LNCAP (cell line): ENCODE measurements at regions not wholly inside any gene's neighbourhood (a gene's known extent, or its start where the extent isn't known, plus 50 kb on each side); places are given as distances from the start of the nearest gene placed in this dataset.

Experiments used
- CTCF ChIP-seq: fragments of 450-650 bp; IDR thresholded peaks from 2 replicates; pipeline ENCODE4 v1.5.1; 2017; ENCODE audit warnings: mild to moderate bottlenecking

DNA sequence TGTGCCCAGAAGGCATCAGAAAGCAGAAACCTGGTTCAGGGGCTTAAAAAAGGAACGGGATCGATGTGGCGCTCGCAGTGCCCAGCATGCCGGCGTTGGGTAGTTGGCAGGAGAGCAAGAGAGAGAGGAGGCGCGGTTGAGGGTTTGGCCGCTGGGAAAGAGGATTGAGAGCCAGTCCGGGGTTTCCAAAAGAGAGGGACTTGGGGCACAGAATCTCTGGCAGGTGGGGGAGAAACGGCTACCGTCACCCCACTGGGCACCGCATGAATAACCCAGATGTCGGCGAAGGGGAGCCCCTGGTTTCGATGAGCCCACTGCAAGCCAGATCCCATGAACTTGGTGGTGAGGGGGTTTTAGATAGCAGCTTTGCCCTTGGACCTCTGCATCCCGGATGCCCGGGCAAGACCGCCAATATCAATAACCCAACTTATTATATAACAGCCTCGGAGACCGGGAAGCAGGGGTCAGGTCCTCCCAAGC lies 60.4 kb upstream of the ACOT11 start:
- TF ChIP-seq CTCF: no peak

DNA sequence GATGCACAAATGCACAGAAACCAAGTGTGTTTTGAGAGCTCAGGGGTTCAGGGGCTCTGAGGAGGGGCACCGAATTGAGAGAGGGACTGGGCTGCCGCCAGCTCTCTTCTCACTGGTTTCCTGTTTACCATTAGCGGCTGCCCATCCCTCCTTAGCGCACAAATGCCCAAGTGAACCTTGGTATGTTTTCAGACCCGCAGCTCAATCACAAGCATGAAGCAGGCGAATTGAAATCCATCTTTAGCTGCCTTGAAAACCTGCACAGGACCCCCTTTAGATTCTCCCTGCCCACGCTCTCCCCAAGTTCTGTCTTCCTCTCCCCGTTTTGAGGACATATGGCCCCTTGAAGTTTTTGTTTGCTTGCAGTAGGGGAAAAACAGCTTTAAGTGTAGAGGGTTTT lies 61.1 kb upstream of the ACOT11 start:
- TF ChIP-seq CTCF: no peak

DNA sequence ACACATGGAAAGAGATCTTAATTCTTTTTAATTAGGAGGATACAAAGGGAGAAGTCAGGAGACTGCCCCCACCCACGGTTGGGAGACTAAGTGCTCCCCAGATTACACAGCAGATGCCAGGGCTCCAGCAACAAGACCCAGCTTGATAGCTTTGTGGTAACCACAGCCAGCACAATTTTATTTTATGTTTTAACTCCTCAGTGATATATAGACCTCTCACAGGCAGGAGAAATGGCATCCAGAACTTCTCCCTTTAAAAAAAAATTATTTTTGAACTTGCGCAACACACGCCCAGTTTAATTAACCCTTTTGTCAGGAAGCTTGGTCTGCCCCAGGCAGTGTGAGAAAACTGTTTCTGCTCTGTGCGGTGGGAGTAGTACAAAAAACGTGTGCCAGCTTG lies 62.6 kb upstream of the ACOT11 start:
- no peak for TF ChIP-seq CTCF

DNA sequence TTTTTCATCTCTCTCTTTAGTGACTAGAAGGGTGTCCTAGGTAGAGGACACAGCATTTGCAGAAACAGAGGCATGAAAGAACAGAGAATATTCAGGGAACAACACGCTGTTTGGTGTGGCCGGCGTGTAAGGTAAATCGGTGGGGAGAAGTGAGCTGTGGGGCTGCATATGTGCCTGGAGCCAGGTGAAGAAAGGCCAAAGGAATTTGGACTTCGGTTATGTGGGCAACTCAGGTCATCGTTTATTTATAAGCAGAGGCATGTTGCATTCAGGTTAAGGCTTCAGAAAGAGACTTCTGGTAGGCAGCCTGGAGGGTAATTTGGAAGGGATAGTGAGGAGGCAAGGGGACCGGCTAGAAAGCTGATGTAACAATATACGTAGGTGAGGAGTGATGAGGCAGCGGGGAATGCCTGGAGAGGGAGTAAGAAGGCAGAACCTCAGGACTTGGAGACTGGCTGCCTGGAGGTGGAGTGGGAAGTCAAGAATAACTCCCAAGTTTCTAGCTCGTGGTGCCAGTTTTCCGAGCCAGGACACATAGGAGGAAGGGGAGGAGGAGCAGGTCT lies 64.1 kb upstream of the ACOT11 start:
- no peak for TF ChIP-seq CTCF

DNA sequence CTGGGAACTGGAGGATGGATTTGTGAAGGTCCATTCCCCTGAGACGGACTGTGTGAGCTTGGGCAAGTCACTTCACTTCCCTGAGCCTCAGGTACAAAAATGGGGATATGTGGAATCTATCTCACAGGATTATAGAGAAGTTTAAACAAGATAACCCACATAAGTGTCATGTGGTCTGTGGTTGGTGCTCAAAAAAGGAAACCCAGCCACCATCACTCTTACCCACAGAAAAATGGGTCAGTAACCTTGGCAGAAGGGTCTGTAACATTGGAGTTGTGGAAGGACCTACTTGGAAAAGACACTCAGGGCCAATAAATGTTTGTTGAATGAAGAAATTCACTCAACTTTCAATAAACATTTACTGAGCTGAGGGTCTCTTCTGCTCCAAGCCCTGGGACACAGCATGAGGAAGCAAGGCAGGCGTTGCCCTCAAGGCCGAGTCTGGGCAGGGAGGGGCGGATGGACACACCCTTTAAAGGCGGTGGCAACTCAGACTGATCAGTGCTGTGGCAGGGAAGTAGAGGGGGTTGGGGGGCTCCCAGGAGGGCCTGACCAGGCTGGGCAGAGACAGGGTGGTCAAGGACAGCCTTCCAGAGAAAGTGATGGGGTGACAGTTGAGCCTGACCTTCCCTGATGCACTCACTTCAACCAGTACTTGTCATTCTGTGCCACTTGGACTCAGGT lies 66.7 kb upstream of the ACOT11 start:
- no peak for TF ChIP-seq CTCF

DNA sequence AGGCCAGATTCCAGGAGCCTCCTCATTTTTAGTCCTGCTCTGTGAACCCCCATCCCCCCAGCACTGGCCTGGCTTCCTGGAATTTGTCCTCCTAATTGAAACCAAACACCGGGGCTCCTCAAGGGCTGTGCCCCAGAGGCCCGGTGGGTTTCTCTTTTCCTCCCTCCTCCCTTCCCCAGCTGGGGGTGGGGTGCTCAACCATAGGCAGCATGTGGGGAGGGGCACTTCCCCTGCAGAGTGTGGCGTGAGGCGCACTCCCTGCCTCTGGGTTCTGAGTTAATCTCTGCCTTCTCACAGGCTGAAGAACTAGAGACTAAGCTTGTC lies 67.5 kb upstream of the ACOT11 start:
- no peak for TF ChIP-seq CTCF

DNA sequence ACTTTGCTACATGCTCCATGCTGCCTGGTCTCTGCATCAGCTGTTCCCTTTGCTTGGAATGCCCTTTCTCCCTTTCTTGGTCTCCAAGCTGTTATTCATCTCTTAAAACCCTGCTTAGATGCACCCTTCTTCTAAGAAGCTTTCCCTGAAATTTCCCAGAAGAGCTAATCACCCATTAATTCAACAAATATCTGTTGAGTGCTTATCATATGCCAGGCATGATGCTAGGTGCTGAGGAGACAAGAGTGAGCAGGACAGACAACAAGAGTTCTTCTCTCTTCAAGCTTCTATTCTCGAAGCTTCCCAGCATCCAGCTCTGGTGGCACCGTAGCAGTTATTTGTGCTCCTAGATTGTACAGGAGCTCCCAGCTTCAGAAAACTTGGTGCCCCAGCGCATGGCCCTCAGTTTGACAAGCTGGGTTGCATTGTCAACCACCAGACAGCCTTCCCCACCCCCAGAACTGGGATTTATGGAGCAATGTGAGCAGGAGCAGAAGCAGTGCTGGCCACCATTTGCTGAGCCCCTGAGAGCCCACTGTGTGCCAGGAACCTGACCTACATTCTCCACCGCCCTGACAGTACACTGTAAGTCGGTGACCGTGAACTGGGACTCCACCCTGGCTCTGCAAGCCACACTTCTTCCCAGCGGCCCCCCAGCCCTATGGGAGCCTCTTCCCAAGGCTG lies 68.0 kb upstream of the ACOT11 start:
- TF ChIP-seq CTCF: no peak
